HEK293 (cell line): ENCODE measurements at regions not wholly inside any gene's neighbourhood (a gene's known extent, or its start where the extent isn't known, plus 50 kb on each side); places are given as distances from the start of the nearest gene placed in this dataset.
"Not testable (repeated sequence)": the region's sequence is repeated elsewhere in the genome, so short reads cannot be mapped to it uniquely, and the experiment has no call there.

ENCODE experiments used
- CTCF ChIA-PET: fragments of 350-600 bp; formaldehyde crosslinking; extraction: SDS; loops from one replicate; lab custom pipeline; 2021; ENCODE audit warnings: antibody characterized with exemption; lab: Yijun Ruan, JAX
- POLR2A ChIA-PET: fragments of 300-600 bp; formaldehyde crosslinking; extraction: SDS; loops from one replicate; lab custom pipeline; 2020; ENCODE audit warnings: antibody characterized with exemption, inconsistent platforms; lab: Yijun Ruan, JAX
- H3K27ac ChIP-seq: fragments of 200-500 bp; sonication (Bioruptor generic); 2 replicates; pipeline ENCODE4 v1.5.1; 2014; ENCODE audit warnings: low read depth, low read length, control low read depth, inconsistent platforms; ENCODE audit errors: extremely low read depth
- H3K36me3 ChIP-seq, 2 experiments: fragments of 200-500 bp in 1 of 2; sonication (Bioruptor generic) in 1 of 2; 1 replicate in 1 of 2; 2 replicates in 1 of 2; pipeline ENCODE4 v1.5.1; 2014 to 2017; ENCODE audit warnings: inconsistent platforms in 2 of 2, low read length in 2 of 2; ENCODE audit not compliant: control insufficient read depth in 2 of 2, insufficient read depth in 1 of 2
- H3K4me1 ChIP-seq: fragments of 200-500 bp; sonication (Bioruptor generic); 2 replicates; pipeline ENCODE4 v1.5.1; 2014; ENCODE audit warnings: mild to moderate bottlenecking, low read length, inconsistent platforms; ENCODE audit not compliant: control insufficient read depth, insufficient read depth
- H3K4me3 ChIP-seq: 2 replicates; pipeline ENCODE4 v1.5.1; 2011; ENCODE audit warnings: low read depth, mild to moderate bottlenecking, control low read depth, low read length, moderate library complexity
- H3K9me3 ChIP-seq: fragments of 200-500 bp; sonication (Bioruptor generic); 2 replicates; pipeline ENCODE4 v1.5.1; 2014; ENCODE audit warnings: low read depth, low read length, inconsistent platforms; ENCODE audit not compliant: control insufficient read depth, insufficient read depth
- FEZF1 ChIP-seq: fragments of 450-650 bp; formaldehyde crosslinking; IDR thresholded peaks from 2 replicates; pipeline ENCODE4 v1.5.1; 2016; ENCODE audit warnings: missing biosample characterization, missing genetic modification characterization
- GLIS2 ChIP-seq: fragments of 450-650 bp; formaldehyde crosslinking; IDR thresholded peaks from 2 replicates; pipeline ENCODE4 v1.5.1; 2016; ENCODE audit warnings: missing biosample characterization, missing genetic modification characterization
- KLF9 ChIP-seq: fragments of 450-650 bp; formaldehyde crosslinking; IDR thresholded peaks from 2 replicates; pipeline ENCODE4 v1.5.1; 2016; ENCODE audit warnings: missing biosample characterization, missing genetic modification characterization, low read depth
- SCRT2 ChIP-seq: fragments of 450-650 bp; formaldehyde crosslinking; IDR thresholded peaks from 2 replicates; pipeline ENCODE4 v1.5.1; 2016; ENCODE audit warnings: missing biosample characterization, missing genetic modification characterization
- YY1 ChIP-seq: fragments of 450-650 bp; formaldehyde crosslinking; IDR thresholded peaks from 2 replicates; pipeline ENCODE4 v1.5.1; 2018; ENCODE audit warnings: missing biosample characterization, missing genetic modification characterization
- ZBTB20 ChIP-seq: fragments of 450-650 bp; formaldehyde crosslinking; IDR thresholded peaks from 2 replicates; pipeline ENCODE4 v1.5.1; 2016; ENCODE audit warnings: missing biosample characterization, missing genetic modification characterization
- ZBTB44 ChIP-seq: fragments of 450-650 bp; IDR thresholded peaks from 2 replicates; pipeline ENCODE4 v1.5.1; 2018; ENCODE audit warnings: missing biosample characterization, mild to moderate bottlenecking, missing genetic modification characterization
- ZBTB6 ChIP-seq: fragments of 450-650 bp; formaldehyde crosslinking; IDR thresholded peaks from 2 replicates; pipeline ENCODE4 v1.5.1; 2017; ENCODE audit warnings: missing biosample characterization, missing genetic modification characterization
- ZBTB7A ChIP-seq: fragments of 450-650 bp; formaldehyde crosslinking; IDR thresholded peaks from 2 replicates; pipeline ENCODE4 v1.5.1; 2016; ENCODE audit warnings: low read depth, missing biosample characterization, missing genetic modification characterization
- ZFHX2 ChIP-seq: fragments of 450-650 bp; formaldehyde crosslinking; conservative IDR thresholded peaks from 2 replicates; pipeline ENCODE4 v1.5.1; 2016; ENCODE audit warnings: missing biosample characterization, missing genetic modification characterization
- ZFP3 ChIP-seq: fragments of 450-650 bp; formaldehyde crosslinking; IDR thresholded peaks from 2 replicates; pipeline ENCODE4 v1.5.1; 2016; ENCODE audit warnings: low read depth, missing biosample characterization, missing genetic modification characterization
- ZNF112 ChIP-seq: fragments of 450-650 bp; formaldehyde crosslinking; IDR thresholded peaks from 2 replicates; pipeline ENCODE4 v1.5.0; 2017; ENCODE audit warnings: missing biosample characterization, missing genetic modification characterization
- ZNF114 ChIP-seq: fragments of 450-650 bp; formaldehyde crosslinking; IDR thresholded peaks from 2 replicates; pipeline ENCODE4 v1.5.0; 2017; ENCODE audit warnings: missing biosample characterization, missing genetic modification characterization
- ZNF133 ChIP-seq: fragments of 450-650 bp; formaldehyde crosslinking; IDR thresholded peaks from 2 replicates; pipeline ENCODE4 v1.5.1; 2016; ENCODE audit warnings: missing biosample characterization, missing genetic modification characterization
- ZNF16 ChIP-seq: fragments of 450-650 bp; formaldehyde crosslinking; IDR thresholded peaks from 2 replicates; pipeline ENCODE4 v1.5.1; 2016; ENCODE audit warnings: low read depth, missing biosample characterization, missing genetic modification characterization
- ZNF335 ChIP-seq: fragments of 450-650 bp; formaldehyde crosslinking; conservative IDR thresholded peaks from 2 replicates; pipeline ENCODE4 v1.5.1; 2016; ENCODE audit warnings: missing biosample characterization, missing genetic modification characterization
- ZNF354C ChIP-seq: fragments of 450-650 bp; formaldehyde crosslinking; IDR thresholded peaks from 2 replicates; pipeline ENCODE4 v1.5.1; 2016; ENCODE audit warnings: missing biosample characterization, missing genetic modification characterization, low read depth, borderline replicate concordance
- ZNF664 ChIP-seq: fragments of 450-650 bp; formaldehyde crosslinking; IDR thresholded peaks from 2 replicates; pipeline ENCODE4 v1.5.1; 2016; ENCODE audit warnings: missing biosample characterization, missing genetic modification characterization
- ZNF792 ChIP-seq: fragments of 450-650 bp; formaldehyde crosslinking; IDR thresholded peaks from 2 replicates; pipeline ENCODE4 v1.5.1; 2016; ENCODE audit warnings: missing biosample characterization, missing genetic modification characterization
- ZSCAN5A ChIP-seq: fragments of 450-650 bp; formaldehyde crosslinking; IDR thresholded peaks from 2 replicates; pipeline ENCODE4 v1.5.1; 2016; ENCODE audit warnings: missing biosample characterization, missing genetic modification characterization

- TF ChIP-seq ZNF16 (tag by site-specific recombination), result no peak
These were observed 111.4 kb downstream of the LHX2 start (continued) for GRCh38 chr9:124122813-124123462.

- POLR2A ChIA-PET, result not testable (repeated sequence)
- CTCF ChIA-PET, result interaction anchor here (0.7 to 1.2 kb wide), 5 partner anchors 9 to 251 kb away, joined by 3 to 5 read pairs (median 4); no protein-coding TSS in a partner anchor
These were observed 112.1 kb downstream of the LHX2 start for GRCh38 chr9:124123621-124124020.

GRCh38 chr9:124124729-124125650, 113.4 kb downstream of the LHX2 start:
- CTCF ChIA-PET, result interaction anchor here (0.5 to 3.7 kb wide), 7 partner anchors 8 to 263 kb away, joined by 3 to 28 read pairs (median 5); no protein-coding TSS in a partner anchor
- H3K27ac ChIP-seq, result no peak overlapping the region
- POLR2A ChIA-PET, result no interaction called here
- H3K4me3 ChIP-seq, result no peak overlapping the region
- H3K36me3 ChIP-seq, result no peaks in the 10 kb centered on the region
- no peaks in the 10 kb centered on the region for H3K9me3 ChIP-seq
- H3K4me1 ChIP-seq, result no peaks in the 10 kb centered on the region
- no peak for TF ChIP-seq ZNF112 (tag by site-specific recombination)
- TF ChIP-seq ZNF792 (tag by site-specific recombination), result no peak
- TF ChIP-seq ZBTB44, result no peak
- no peak for TF ChIP-seq ZBTB6
- TF ChIP-seq ZFHX2, result no peak
- no peak for TF ChIP-seq GLIS2 (tag by site-specific recombination)
- TF ChIP-seq ZBTB20 (tag by site-specific recombination), result no peak
- no peak for TF ChIP-seq ZNF133
- no peak for TF ChIP-seq ZNF335 (tag by site-specific recombination)
- TF ChIP-seq ZBTB7A (tag by site-specific recombination), result no peak
- TF ChIP-seq ZNF664 (tag by site-specific recombination), result no peak
- TF ChIP-seq ZNF16 (tag by site-specific recombination), result no peak
- no peak for TF ChIP-seq KLF9
- TF ChIP-seq FEZF1 (tag by site-specific recombination), result no peak
- TF ChIP-seq ZFP3, result no peak

More at GRCh38 chr9:124123621-124124020, 112.1 kb downstream of the LHX2 start:
- H3K4me3 ChIP-seq, H3K9me3 ChIP-seq, H3K27ac ChIP-seq, H3K36me3 ChIP-seq, H3K4me1 ChIP-seq: not testable (repeated sequence)

GRCh38 chr9:124125651-124125977, 114.0 kb downstream of the LHX2 start:
- Histone ChIP-seq H3K9me3 (no peaks in the 10 kb centered on the region), H3K4me1 (no peaks in the 10 kb centered on the region), H3K4me3 (no peak overlapping the region), H3K27ac (no peak overlapping the region), H3K36me3 (no peaks in the 10 kb centered on the region)
- POLR2A ChIA-PET, result no interaction called here
- no peak for TF ChIP-seq ZNF114
- TF ChIP-seq ZNF354C, result no peak
- no peak for TF ChIP-seq ZBTB7A (tag by site-specific recombination)
- no peak for TF ChIP-seq YY1
- no peak for TF ChIP-seq ZSCAN5A (tag by site-specific recombination)
- TF ChIP-seq SCRT2 (tag by site-specific recombination), result no peak
- CTCF ChIA-PET, result interaction anchor here (0.5 to 3.7 kb wide), 8 partner anchors 8 to 579 kb away, joined by 3 to 28 read pairs (median 5); no protein-coding TSS in a partner anchor
